H9 (cell line): ENCODE measurements at regions not wholly inside any gene's neighbourhood (a gene's known extent, or its start where the extent isn't known, plus 50 kb on each side); places are given as distances from the start of the nearest gene placed in this dataset.

Experiments
- DNase-seq: peaks from one replicate; pipeline ENCODE4 v3.0.0-alpha.2; 2017
- H2AFZ ChIP-seq: one replicate; pipeline ENCODE4 v1.6.1; 2013; ENCODE audit warnings: mild to moderate bottlenecking, low read length, control low read depth, moderate library complexity
- H2AK5ac ChIP-seq: 2 replicates; pipeline ENCODE4 v1.6.1; 2013; ENCODE audit warnings: low read length, control low read depth, mixed read lengths; ENCODE audit not compliant: insufficient read length
- H2BK120ac ChIP-seq: one replicate; pipeline ENCODE4 v1.6.1; 2013; ENCODE audit warnings: low read depth, mild to moderate bottlenecking, low read length, control low read depth, inconsistent platforms; ENCODE audit not compliant: poor library complexity, severe bottlenecking
- H2BK12ac ChIP-seq: 2 replicates; pipeline ENCODE4 v1.6.1; 2013; ENCODE audit warnings: low read length, control low read depth, mixed read lengths, low read depth; ENCODE audit not compliant: insufficient read length
- H2BK15ac ChIP-seq: 2 replicates; pipeline ENCODE4 v1.6.1; 2013; ENCODE audit warnings: low read depth, low read length, control low read depth
- H2BK20ac ChIP-seq: one replicate; pipeline ENCODE4 v1.6.1; 2013; ENCODE audit warnings: low read depth, mild to moderate bottlenecking, low read length, control low read depth, inconsistent platforms; ENCODE audit not compliant: poor library complexity, severe bottlenecking
- H2BK5ac ChIP-seq: 2 replicates; pipeline ENCODE4 v1.6.1; 2013; ENCODE audit warnings: low read length, control low read depth, mixed read lengths; ENCODE audit not compliant: insufficient read length
- H3K14ac ChIP-seq: 2 replicates; pipeline ENCODE4 v1.6.1; 2013; ENCODE audit warnings: low read length, control low read depth; ENCODE audit not compliant: insufficient read depth
- H3K18ac ChIP-seq: 2 replicates; pipeline ENCODE4 v1.6.1; 2013; ENCODE audit warnings: low read depth, mild to moderate bottlenecking, mixed read lengths, low read length, control low read depth; ENCODE audit not compliant: insufficient read length
- H3K23ac ChIP-seq: 2 replicates; pipeline ENCODE4 v1.6.1; 2013; ENCODE audit warnings: low read length, control low read depth, mixed read lengths, low read depth; ENCODE audit not compliant: insufficient read length
- H3K23me2 ChIP-seq: 2 replicates; pipeline ENCODE4 v1.6.1; 2013; ENCODE audit warnings: low read depth, mild to moderate bottlenecking, mixed read lengths, low read length, control low read depth; ENCODE audit not compliant: insufficient read length, poor library complexity, severe bottlenecking
- H3K27ac ChIP-seq: 2 replicates; pipeline ENCODE4 v1.5.1; 2013; ENCODE audit warnings: low read length, control low read depth, mixed read lengths, low read depth; ENCODE audit not compliant: insufficient read length
- H3K27me3 ChIP-seq: 2 replicates; pipeline ENCODE4 v1.6.1; 2013; ENCODE audit warnings: low read length, control low read depth, inconsistent platforms; ENCODE audit not compliant: insufficient read depth
- H3K4ac ChIP-seq: 2 replicates; pipeline ENCODE4 v1.6.1; 2013; ENCODE audit warnings: low read depth, mild to moderate bottlenecking, control low read depth, inconsistent platforms, low read length, moderate library complexity
- H3K4me1 ChIP-seq: 2 replicates; pipeline ENCODE4 v1.6.1; 2013; ENCODE audit warnings: low read length, control low read depth, inconsistent platforms; ENCODE audit not compliant: insufficient read depth
- H3K4me2 ChIP-seq: 2 replicates; pipeline ENCODE4 v1.6.1; 2013; ENCODE audit warnings: low read length, control low read depth, mixed read lengths; ENCODE audit not compliant: insufficient read length, insufficient read depth
- H3K56ac ChIP-seq: 2 replicates; pipeline ENCODE4 v1.6.1; 2013; ENCODE audit warnings: low read depth, mild to moderate bottlenecking, mixed read lengths, low read length, control low read depth; ENCODE audit not compliant: insufficient read length
- H3K79me1 ChIP-seq: 2 replicates; pipeline ENCODE4 v1.6.1; 2013; ENCODE audit warnings: low read depth, mild to moderate bottlenecking, moderate library complexity, low read length, control low read depth, inconsistent platforms; ENCODE audit not compliant: insufficient read depth, poor library complexity, severe bottlenecking
- H3K79me2 ChIP-seq: 2 replicates; pipeline ENCODE4 v1.6.1; 2013; ENCODE audit warnings: low read length, control low read depth, inconsistent platforms; ENCODE audit not compliant: insufficient read depth
- H3K9ac ChIP-seq: 2 replicates; pipeline ENCODE4 v1.6.1; 2013; ENCODE audit warnings: low read length, control low read depth, mixed read lengths; ENCODE audit not compliant: insufficient read length; ENCODE audit errors: extremely low read depth
- H3K9me3 ChIP-seq: one replicate; pipeline ENCODE4 v1.6.1; 2013; ENCODE audit warnings: low read depth, low read length, inconsistent platforms; ENCODE audit not compliant: control insufficient read depth
- H3T11ph ChIP-seq: one replicate; pipeline ENCODE4 v1.6.1; 2013; ENCODE audit warnings: mild to moderate bottlenecking, low read length, control low read depth, inconsistent platforms
- H4K20me1 ChIP-seq: one replicate; pipeline ENCODE4 v1.6.1; 2013; ENCODE audit not compliant: control insufficient read depth, insufficient read length, insufficient read depth
- H4K5ac ChIP-seq: 2 replicates; pipeline ENCODE4 v1.6.1; 2013; ENCODE audit warnings: low read depth, mild to moderate bottlenecking, mixed read lengths, low read length, control low read depth; ENCODE audit not compliant: insufficient read length
- H4K8ac ChIP-seq: replicated peaks from 2 replicates; pipeline ENCODE4 v1.6.1; 2013; ENCODE audit warnings: low read length, control low read depth, mixed read lengths, low read depth; ENCODE audit not compliant: insufficient read length
- H4K91ac ChIP-seq: 2 replicates; pipeline ENCODE4 v1.6.1; 2013; ENCODE audit warnings: low read depth, mild to moderate bottlenecking, moderate library complexity, mixed read lengths, low read length, control low read depth; ENCODE audit not compliant: insufficient read length
- H3K27ac Mint-ChIP-seq, 3 experiments: 2 replicates in 2 of 3; 3 replicates in 1 of 3; pipeline ENCODE4 v1.8.0; 2020 to 2021; ENCODE audit warnings: mixed read lengths in 3 of 3, mild to moderate bottlenecking in 1 of 3, moderate library complexity in 1 of 3
- H3K27me3 Mint-ChIP-seq: 2 replicates; pipeline ENCODE4 v1.8.0; 2021; ENCODE audit warnings: low read depth, mild to moderate bottlenecking, moderate library complexity, mixed read lengths
- H3K36me3 Mint-ChIP-seq, 3 experiments: 2 replicates in 2 of 3; 3 replicates in 1 of 3; pipeline ENCODE4 v1.8.0; 2020 to 2021; ENCODE audit warnings: low read depth in 3 of 3, mixed read lengths in 3 of 3; ENCODE audit not compliant: insufficient read depth in 1 of 3
- H3K4me1 Mint-ChIP-seq, 2 experiments: 2 replicates each; pipeline ENCODE4 v1.8.0; 2020; ENCODE audit warnings: mixed read lengths in 2 of 2
- H3K4me3 Mint-ChIP-seq, 2 experiments: 2 replicates in 1 of 2; 3 replicates in 1 of 2; pipeline ENCODE4 v1.8.0; 2020 to 2021; ENCODE audit warnings: mild to moderate bottlenecking in 2 of 2, mixed read lengths in 2 of 2, moderate library complexity in 1 of 2
- H3K9me3 Mint-ChIP-seq, 2 experiments: 2 replicates in 1 of 2; 3 replicates in 1 of 2; pipeline ENCODE4 v1.8.0; 2020; ENCODE audit warnings: mild to moderate bottlenecking in 2 of 2, mixed read lengths in 2 of 2, moderate library complexity in 1 of 2
- WGBS: extraction: QIAGEN DNeasy Blood & Tissue Kit; methylation state at CpG from one replicate; pipeline ENCODE4 v1.1.7; 2013; ENCODE audit warnings: missing lambda C conversion rate, low lambda C conversion rate, mixed read lengths; ENCODE audit not compliant: insufficient read length; ENCODE audit errors: extremely low coverage; 5-methylcytosine and 5-hydroxymethylcytosine counted together
- TF ChIP-seq, protein P1 (sequence below): fragments of 200-600 bp; sonication (generic); conservative IDR thresholded peaks from 3 replicates; pipeline ENCODE4 v1.8.0; 2021; ENCODE audit warnings: antibody characterized with exemption, mild to moderate bottlenecking

DNA sequence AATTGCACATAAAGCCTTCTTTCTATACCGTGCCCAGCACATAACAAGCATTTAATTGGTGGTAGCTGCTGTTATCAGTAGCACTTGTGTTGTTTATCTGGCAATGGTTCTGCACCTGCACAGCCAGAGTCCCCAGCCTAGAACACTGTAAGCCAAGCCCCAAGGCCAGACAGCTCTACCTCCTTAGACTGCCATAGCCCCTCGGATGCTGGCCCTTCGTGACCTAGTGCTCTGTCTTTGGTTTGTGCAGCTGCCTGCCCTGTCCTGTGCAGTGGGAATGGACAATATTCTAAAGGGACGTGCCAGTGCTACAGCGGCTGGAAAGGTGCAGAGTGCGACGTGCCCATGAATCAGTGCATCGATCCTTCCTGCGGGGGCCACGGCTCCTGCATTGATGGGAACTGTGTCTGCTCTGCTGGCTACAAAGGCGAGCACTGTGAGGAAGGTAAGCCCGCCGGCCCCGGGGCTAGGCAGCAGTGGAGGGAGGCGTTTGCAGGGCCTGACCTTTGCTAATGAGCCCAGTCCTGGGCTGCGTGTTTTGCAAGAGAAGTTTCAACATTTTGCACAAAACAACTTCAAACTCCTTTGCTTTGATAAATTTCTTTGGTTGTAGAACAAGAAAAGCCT lies 173.3 kb upstream of the WWC1 start:
- Histone ChIP-seq H3K27ac (no peak overlapping the region), H3K23ac (no peak overlapping the region), H2BK5ac (no peak overlapping the region), H3K4me2 (no peak overlapping the region), H3T11ph (no peak overlapping the region), H2BK15ac (no peak overlapping the region), H2BK12ac (no peak overlapping the region), H2BK20ac (no peak overlapping the region), H3K14ac (peak overlapping the region; percentile 64), H4K20me1 (no peaks in the 10 kb centered on the region), H3K23me2 (no peaks in the 10 kb centered on the region), H4K91ac (no peak overlapping the region), H4K5ac (no peak overlapping the region), H3K79me2 (no peaks in the 10 kb centered on the region), H3K27me3 (no peaks in the 10 kb centered on the region), H2BK120ac (no peak overlapping the region), H2AFZ (no peak overlapping the region), H3K18ac (peak overlapping the region; percentile 64), H4K8ac (no peak overlapping the region), H3K56ac (no peak overlapping the region), H3K4ac (no peak overlapping the region), H3K9me3 (no peaks in the 10 kb centered on the region), H3K4me1 (peaks cover 2% of the 10 kb centered on the region; the same call in 1 of the 2 replicates), H3K9ac (no peak overlapping the region), H2AK5ac (no peak overlapping the region), H3K79me1 (no peaks in the 10 kb centered on the region)
- WGBS: no CpG with 5 or more reads among the region's 16 CpGs
- H3K36me3 Mint-ChIP-seq: no peaks in the 10 kb centered on the region
- H3K4me3 Mint-ChIP-seq: no peak overlapping the region
- DNase-seq: peak; percentile 59
- H3K9me3 Mint-ChIP-seq: peaks cover 0 to 2% of the 10 kb centered on the region in 2 experiments; a peak in 2 of 5 replicates
- H3K27ac Mint-ChIP-seq: peak overlapping the region; percentile 54 to 90 (median 80); a peak in 6 of 7 replicates
- H3K4me1 Mint-ChIP-seq: peaks cover 20 to 26% of the 10 kb centered on the region in 2 experiments
- peaks cover 2% of the 10 kb centered on the region; the same call in 1 of the 2 replicates for H3K27me3 Mint-ChIP-seq
- TF ChIP-seq, protein P1, sequence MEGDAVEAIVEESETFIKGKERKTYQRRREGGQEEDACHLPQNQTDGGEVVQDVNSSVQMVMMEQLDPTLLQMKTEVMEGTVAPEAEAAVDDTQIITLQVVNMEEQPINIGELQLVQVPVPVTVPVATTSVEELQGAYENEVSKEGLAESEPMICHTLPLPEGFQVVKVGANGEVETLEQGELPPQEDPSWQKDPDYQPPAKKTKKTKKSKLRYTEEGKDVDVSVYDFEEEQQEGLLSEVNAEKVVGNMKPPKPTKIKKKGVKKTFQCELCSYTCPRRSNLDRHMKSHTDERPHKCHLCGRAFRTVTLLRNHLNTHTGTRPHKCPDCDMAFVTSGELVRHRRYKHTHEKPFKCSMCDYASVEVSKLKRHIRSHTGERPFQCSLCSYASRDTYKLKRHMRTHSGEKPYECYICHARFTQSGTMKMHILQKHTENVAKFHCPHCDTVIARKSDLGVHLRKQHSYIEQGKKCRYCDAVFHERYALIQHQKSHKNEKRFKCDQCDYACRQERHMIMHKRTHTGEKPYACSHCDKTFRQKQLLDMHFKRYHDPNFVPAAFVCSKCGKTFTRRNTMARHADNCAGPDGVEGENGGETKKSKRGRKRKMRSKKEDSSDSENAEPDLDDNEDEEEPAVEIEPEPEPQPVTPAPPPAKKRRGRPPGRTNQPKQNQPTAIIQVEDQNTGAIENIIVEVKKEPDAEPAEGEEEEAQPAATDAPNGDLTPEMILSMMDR: no peak
